Panc1 (cell line): ENCODE measurements at regions not wholly inside any gene's neighbourhood (a gene's known extent, or its start where the extent isn't known, plus 50 kb on each side); places are given as distances from the start of the nearest gene placed in this dataset.

Source experiments
- POLR2AphosphoS5 ChIP-seq: IDR thresholded peaks from 2 replicates; pipeline ENCODE4 v1.6.1; 2012; ENCODE audit warnings: mild to moderate bottlenecking, low read depth, low read length, moderate library complexity
- REST ChIP-seq, 2 experiments: IDR thresholded peaks; 2 replicates each; pipeline ENCODE4 v1.6.1; 2011 to 2012; ENCODE audit warnings: low read depth in 2 of 2, control low read depth in 1 of 2, low read length in 1 of 2, mild to moderate bottlenecking in 1 of 2, moderate library complexity in 1 of 2; ENCODE audit not compliant: insufficient read depth in 1 of 2
- SIN3A ChIP-seq: IDR thresholded peaks from 2 replicates; pipeline ENCODE4 v1.6.1; 2012; ENCODE audit warnings: low read depth, mild to moderate bottlenecking, low read length, moderate library complexity, borderline replicate concordance; ENCODE audit not compliant: insufficient read depth
- TCF7L2 ChIP-seq: IDR thresholded peaks from 2 replicates; pipeline ENCODE4 v1.6.1; 2011; ENCODE audit warnings: mild to moderate bottlenecking, low read depth, low read length, inconsistent platforms
- TF ChIP-seq, protein P1 (sequence below): fragments of 450-650 bp; IDR thresholded peaks from 2 replicates; pipeline ENCODE4 v1.5.1; 2017; ENCODE audit warnings: mild to moderate bottlenecking

DNA sequence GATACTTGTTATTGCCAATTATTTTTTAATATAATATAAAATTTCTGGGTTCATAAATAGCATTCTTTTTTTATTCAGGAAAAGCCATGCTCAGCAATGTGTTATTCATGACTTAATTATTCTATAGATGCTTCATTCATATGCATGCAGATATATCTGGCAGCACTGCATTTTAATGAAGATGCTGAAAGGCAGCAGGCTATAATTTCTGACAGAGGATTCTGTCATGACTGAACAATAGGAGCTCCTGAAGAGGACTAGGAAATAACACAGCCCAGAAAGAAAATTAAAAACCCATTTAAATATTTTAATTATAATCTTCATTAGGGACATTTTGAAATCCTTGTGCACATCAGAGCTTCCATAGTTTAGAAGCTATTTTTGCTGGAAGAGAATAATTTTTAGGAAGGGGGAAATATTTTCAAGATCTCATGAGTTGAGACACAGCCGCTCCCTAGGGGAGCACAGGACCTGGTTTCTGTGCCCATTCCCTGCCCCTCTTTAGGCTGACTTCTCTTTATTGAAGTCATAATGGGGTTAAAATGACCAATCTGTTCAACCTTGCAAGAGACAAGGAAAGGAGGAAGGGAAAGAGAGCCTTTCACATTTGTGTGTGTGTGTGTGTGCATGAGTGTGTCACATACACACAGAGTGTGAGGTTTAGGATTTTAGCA is 83.9 kb downstream of the RPE65 start:
- TF ChIP-seq, protein P1, sequence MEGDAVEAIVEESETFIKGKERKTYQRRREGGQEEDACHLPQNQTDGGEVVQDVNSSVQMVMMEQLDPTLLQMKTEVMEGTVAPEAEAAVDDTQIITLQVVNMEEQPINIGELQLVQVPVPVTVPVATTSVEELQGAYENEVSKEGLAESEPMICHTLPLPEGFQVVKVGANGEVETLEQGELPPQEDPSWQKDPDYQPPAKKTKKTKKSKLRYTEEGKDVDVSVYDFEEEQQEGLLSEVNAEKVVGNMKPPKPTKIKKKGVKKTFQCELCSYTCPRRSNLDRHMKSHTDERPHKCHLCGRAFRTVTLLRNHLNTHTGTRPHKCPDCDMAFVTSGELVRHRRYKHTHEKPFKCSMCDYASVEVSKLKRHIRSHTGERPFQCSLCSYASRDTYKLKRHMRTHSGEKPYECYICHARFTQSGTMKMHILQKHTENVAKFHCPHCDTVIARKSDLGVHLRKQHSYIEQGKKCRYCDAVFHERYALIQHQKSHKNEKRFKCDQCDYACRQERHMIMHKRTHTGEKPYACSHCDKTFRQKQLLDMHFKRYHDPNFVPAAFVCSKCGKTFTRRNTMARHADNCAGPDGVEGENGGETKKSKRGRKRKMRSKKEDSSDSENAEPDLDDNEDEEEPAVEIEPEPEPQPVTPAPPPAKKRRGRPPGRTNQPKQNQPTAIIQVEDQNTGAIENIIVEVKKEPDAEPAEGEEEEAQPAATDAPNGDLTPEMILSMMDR: no peak
- TF ChIP-seq POLR2AphosphoS5 (no peak), REST (IDR thresholded peaks at IDR 0.05; ENCODE audit: insufficient read depth in 1 of 2, low read depth in 2 of 2, low read length in 1 of 2) (no peak), TCF7L2 (no peak), SIN3A (no peak)
